H1 (cell line): ENCODE measurements at regions not wholly inside any gene's neighbourhood (a gene's known extent, or its start where the extent isn't known, plus 50 kb on each side); places are given as distances from the start of the nearest gene placed in this dataset.

Experiments
- CTCF ChIA-PET: fragments of 300-600 bp; sonication (Branson Sonifier 250); formaldehyde crosslinking; loops from one replicate; lab custom pipeline; 2021; ENCODE audit not compliant: partially characterized antibody; lab: Charles Lee
- POLR2A ChIA-PET: fragments of 300-600 bp; sonication (Branson Sonifier 250); formaldehyde crosslinking; loops from one replicate; lab custom pipeline; 2021; ENCODE audit warnings: inconsistent platforms; ENCODE audit not compliant: partially characterized antibody; lab: Charles Lee
- DNase-seq, 2 experiments: peaks; one replicate each; pipeline versions ENCODE4 v3.0.0 to v3.0.0-alpha.2; 2010 to 2022; ENCODE audit warnings: low spot score in 2 of 2, low read depth in 1 of 2, mixed read lengths in 1 of 2
- FAIRE-seq: peaks from 2 replicates; lab custom pipeline; 2011; peaks lifted over from hg19 to GRCh38; lab: Jason Lieb, UNC
- H2AFZ ChIP-seq: 2 replicates; pipeline ENCODE4 v1.8.1; 2012; ENCODE audit warnings: low read length, inconsistent platforms
- H2AK5ac ChIP-seq: 2 replicates; pipeline ENCODE4 v1.6.1; 2013; ENCODE audit warnings: low read depth, low read length
- H2BK120ac ChIP-seq: replicated peaks from 2 replicates; pipeline ENCODE3; 2013; ENCODE audit warnings: low read depth, low read length, inconsistent platforms
- H2BK12ac ChIP-seq: 2 replicates; pipeline ENCODE4 v1.6.1; 2013; ENCODE audit warnings: low read depth, low read length
- H2BK15ac ChIP-seq: 2 replicates; pipeline ENCODE4 v1.6.1; 2013; ENCODE audit warnings: low read length
- H2BK20ac ChIP-seq: 2 replicates; pipeline ENCODE4 v1.6.1; 2013; ENCODE audit warnings: low read length
- H2BK5ac ChIP-seq: 2 replicates; pipeline ENCODE4 v1.6.1; 2013; ENCODE audit warnings: low read depth, low read length
- H3K14ac ChIP-seq: 2 replicates; pipeline ENCODE4 v1.6.1; 2013; ENCODE audit warnings: inconsistent platforms; ENCODE audit not compliant: insufficient read length
- H3K18ac ChIP-seq: 2 replicates; pipeline ENCODE4 v1.6.1; 2013; ENCODE audit warnings: low read length; ENCODE audit errors: extremely low read depth
- H3K23ac ChIP-seq: 2 replicates; pipeline ENCODE4 v1.6.1; 2013; ENCODE audit warnings: inconsistent platforms; ENCODE audit not compliant: insufficient read length
- H3K23me2 ChIP-seq: 2 replicates; pipeline ENCODE4 v1.6.1; 2013; ENCODE audit warnings: low read depth, low read length
- H3K27ac ChIP-seq: 2 replicates; pipeline ENCODE4 v1.6.1; 2011; ENCODE audit warnings: low read depth, low read length, inconsistent platforms
- H3K27me3 ChIP-seq, 4 experiments: replicated peaks in 1 of 4; 1 replicate in 1 of 4; 2 replicates in 3 of 4; pipeline versions ENCODE4 v1.6.1 to v1.8.1; 2011 to 2013; ENCODE audit warnings: low read length in 3 of 4, mild to moderate bottlenecking in 3 of 4, inconsistent platforms in 2 of 4, mixed read lengths in 2 of 4, moderate library complexity in 1 of 4; ENCODE audit not compliant: control insufficient read depth in 3 of 4, insufficient read depth in 3 of 4; ENCODE audit errors: extremely low read depth in 1 of 4
- H3K36me3 ChIP-seq, 4 experiments: 2 replicates each; pipeline versions ENCODE4 v1.6.1 to v1.8.1; 2011 to 2013; ENCODE audit warnings: mild to moderate bottlenecking in 4 of 4, low read length in 3 of 4, moderate library complexity in 2 of 4, control low read depth in 1 of 4, inconsistent platforms in 1 of 4; ENCODE audit not compliant: insufficient read depth in 4 of 4, control insufficient read depth in 2 of 4
- H3K4ac ChIP-seq: replicated peaks from 2 replicates; pipeline ENCODE3; 2013; ENCODE audit warnings: low read length, low read depth, mixed read lengths, inconsistent platforms; ENCODE audit not compliant: insufficient read length
- H3K4me1 ChIP-seq, 4 experiments: replicated peaks in 1 of 4; 1 replicate in 1 of 4; 2 replicates in 3 of 4; pipeline versions ENCODE4 v1.6.1 to v1.8.1; 2011 to 2013; ENCODE audit warnings: low read length in 3 of 4, inconsistent platforms in 2 of 4, mixed read lengths in 1 of 4; ENCODE audit not compliant: insufficient read depth in 4 of 4, control insufficient read depth in 3 of 4
- H3K4me2 ChIP-seq, 2 experiments: 2 replicates each; pipeline versions ENCODE4 v1.6.1 to v1.8.1; 2011 to 2013; ENCODE audit warnings: low read depth in 2 of 2, low read length in 2 of 2, control low read depth in 1 of 2, inconsistent platforms in 1 of 2, mild to moderate bottlenecking in 1 of 2; ENCODE audit not compliant: insufficient read depth in 1 of 2
- H3K4me3 ChIP-seq, 4 experiments: fragments of 200-600, 300-600 bp in 1 of 4; sonication (generic), shearing (Covaris generic), sonication (Bioruptor Twin) in 1 of 4; 2 replicates each; pipeline versions ENCODE4 v1.5.1 to v1.8.1; 2011 to 2016; ENCODE audit warnings: low read length in 4 of 4, low read depth in 3 of 4, control low read depth in 2 of 4, inconsistent platforms in 2 of 4, mild to moderate bottlenecking in 2 of 4, mixed read lengths in 1 of 4, moderate library complexity in 1 of 4; ENCODE audit not compliant: insufficient read depth in 2 of 4; ENCODE audit errors: extremely low read depth in 1 of 4
- H3K56ac ChIP-seq: replicated peaks from 2 replicates; pipeline ENCODE3; 2013; ENCODE audit warnings: low read depth, mild to moderate bottlenecking, mixed read lengths, low read length, inconsistent platforms; ENCODE audit not compliant: insufficient read length
- H3K79me1 ChIP-seq: 2 replicates; pipeline ENCODE4 v1.6.1; 2013; ENCODE audit warnings: low read depth, low read length, control low read depth
- H3K79me2 ChIP-seq, 2 experiments: 2 replicates each; pipeline versions ENCODE4 v1.6.1 to v1.8.1; 2012 to 2013; ENCODE audit warnings: low read length in 2 of 2, mild to moderate bottlenecking in 2 of 2, inconsistent platforms in 1 of 2; ENCODE audit not compliant: insufficient read depth in 2 of 2, control insufficient read depth in 1 of 2
- H3K9ac ChIP-seq, 4 experiments: replicated peaks in 1 of 4; 1 replicate in 1 of 4; 2 replicates in 3 of 4; pipeline versions ENCODE4 v1.6.1 to v1.8.1; 2011 to 2013; ENCODE audit warnings: low read depth in 3 of 4, low read length in 3 of 4, control low read depth in 2 of 4, mild to moderate bottlenecking in 2 of 4, moderate library complexity in 2 of 4, inconsistent platforms in 1 of 4; ENCODE audit errors: extremely low read depth in 1 of 4
- H3K9me3 ChIP-seq, 2 experiments: 2 replicates each; pipeline versions ENCODE4 v1.6.1 to v1.8.1; 2012 to 2013; ENCODE audit warnings: mild to moderate bottlenecking in 2 of 2, moderate library complexity in 2 of 2, control low read depth in 1 of 2, inconsistent platforms in 1 of 2, low read depth in 1 of 2, low read length in 1 of 2, mixed read lengths in 1 of 2; ENCODE audit not compliant: insufficient read depth in 2 of 2
- H4K20me1 ChIP-seq, 2 experiments: replicated peaks in 1 of 2; 2 replicates each; pipeline versions ENCODE3 to v1.8.1; 2011 to 2013; ENCODE audit warnings: inconsistent platforms in 2 of 2, low read length in 2 of 2, mild to moderate bottlenecking in 1 of 2; ENCODE audit not compliant: insufficient read depth in 2 of 2, control insufficient read depth in 1 of 2
- H4K5ac ChIP-seq: 2 replicates; pipeline ENCODE4 v1.6.1; 2013; ENCODE audit warnings: low read length, low read depth, mixed read lengths, inconsistent platforms; ENCODE audit not compliant: insufficient read length
- H4K8ac ChIP-seq: 2 replicates; pipeline ENCODE4 v1.8.0; 2013; ENCODE audit warnings: mild to moderate bottlenecking, moderate library complexity, low read length, inconsistent platforms; ENCODE audit not compliant: insufficient read depth; ENCODE audit errors: extremely low read depth
- H4K91ac ChIP-seq: replicated peaks from 2 replicates; pipeline ENCODE3; 2013; ENCODE audit warnings: low read length, mixed read lengths, inconsistent platforms; ENCODE audit not compliant: insufficient read length
- CHD2 ChIP-seq: IDR thresholded peaks from 2 replicates; pipeline ENCODE4 v1.6.1; 2012; ENCODE audit warnings: low read length, improper control_type of control experiment
- MAX ChIP-seq: IDR thresholded peaks from 2 replicates; pipeline ENCODE4 v1.6.1; 2012; ENCODE audit warnings: inconsistent platforms
- POU5F1 ChIP-seq: IDR thresholded peaks from 2 replicates; pipeline ENCODE4 v1.6.1; 2011; ENCODE audit warnings: low read depth, mild to moderate bottlenecking, low read length, moderate library complexity
- SIN3A ChIP-seq, 2 experiments: IDR thresholded peaks in 1 of 2; conservative IDR thresholded peaks in 1 of 2; 2 replicates each; pipeline ENCODE4 v1.6.1; 2011 to 2012; ENCODE audit warnings: low read length in 2 of 2, improper control_type of control experiment in 1 of 2, low read depth in 1 of 2, mild to moderate bottlenecking in 1 of 2
- SP4 ChIP-seq: IDR thresholded peaks from 2 replicates; pipeline ENCODE4 v1.6.1; 2012; ENCODE audit warnings: low read length, inconsistent platforms
- YY1 ChIP-seq: IDR thresholded peaks from 2 replicates; pipeline ENCODE4 v1.6.1; 2011; ENCODE audit warnings: low read depth, mild to moderate bottlenecking, low read length
- ZNF274 ChIP-seq: IDR thresholded peaks from 2 replicates; pipeline ENCODE4 v1.7.0; 2012; ENCODE audit warnings: low read length, borderline replicate concordance; ENCODE audit errors: extremely low read depth

- H3K9ac ChIP-seq = no peak overlapping the region
- H2BK20ac ChIP-seq = no peak overlapping the region
- no peaks in the 10 kb centered on the region for H3K4me1 ChIP-seq
- no peaks in the 10 kb centered on the region for H3K36me3 ChIP-seq
- H3K4me3 ChIP-seq = no peak overlapping the region
- no peak overlapping the region for H3K4ac ChIP-seq
- no peak overlapping the region for H4K91ac ChIP-seq
- ChIA-PET CTCF (no interaction called here), POLR2A (no interaction called here)
- H3K14ac ChIP-seq = no peak overlapping the region
- H3K79me1 ChIP-seq = no peaks in the 10 kb centered on the region
- no peak overlapping the region for H2AK5ac ChIP-seq
- no peak overlapping the region for H4K8ac ChIP-seq
- H3K18ac ChIP-seq = no peak overlapping the region
- H4K20me1 ChIP-seq = no peaks in the 10 kb centered on the region
- no peak overlapping the region for H3K27ac ChIP-seq
- no peak overlapping the region for H4K5ac ChIP-seq
- no peak overlapping the region for H2BK120ac ChIP-seq
- DNase-seq (no peak), FAIRE-seq (no peak)
- H2BK5ac ChIP-seq = no peak overlapping the region
- H3K4me2 ChIP-seq = no peak overlapping the region
- H3K27me3 ChIP-seq = no peaks in the 10 kb centered on the region
- no peaks in the 10 kb centered on the region; the same call in 1 of the 2 replicates for H3K23me2 ChIP-seq
- H2BK12ac ChIP-seq = no peak overlapping the region
- H2AFZ ChIP-seq = no peak overlapping the region
- H3K56ac ChIP-seq = no peak overlapping the region
- no peaks in the 10 kb centered on the region for H3K79me2 ChIP-seq
- H2BK15ac ChIP-seq = no peak overlapping the region
- H3K9me3 ChIP-seq = no peaks in the 10 kb centered on the region
- no peak for TF ChIP-seq SP4
- no peak for TF ChIP-seq MAX
- TF ChIP-seq YY1 = no peak
- no peak for TF ChIP-seq CHD2
- TF ChIP-seq ZNF274 = no peak
- TF ChIP-seq POU5F1 = no peak
- no peak for TF ChIP-seq SIN3A (conservative IDR thresholded peaks at IDR 0.05 in 1 of 2, IDR thresholded peaks at IDR 0.05 in 1 of 2; ENCODE audit: low read depth in 1 of 2, low read length in 2 of 2)
- TF ChIP-seq, all 59 proteins: peak for 0
- H3K23ac ChIP-seq = no peak overlapping the region
These were observed 369.3 kb upstream of the ONECUT1 start for GRCh38 chr15:53159458-53159857.
